ENCODE measurements at regions not wholly inside any gene's neighbourhood (a gene's known extent, or its start where the extent isn't known, plus 50 kb on each side); places are given as distances from the start of the nearest gene placed in this dataset.

DNA sequence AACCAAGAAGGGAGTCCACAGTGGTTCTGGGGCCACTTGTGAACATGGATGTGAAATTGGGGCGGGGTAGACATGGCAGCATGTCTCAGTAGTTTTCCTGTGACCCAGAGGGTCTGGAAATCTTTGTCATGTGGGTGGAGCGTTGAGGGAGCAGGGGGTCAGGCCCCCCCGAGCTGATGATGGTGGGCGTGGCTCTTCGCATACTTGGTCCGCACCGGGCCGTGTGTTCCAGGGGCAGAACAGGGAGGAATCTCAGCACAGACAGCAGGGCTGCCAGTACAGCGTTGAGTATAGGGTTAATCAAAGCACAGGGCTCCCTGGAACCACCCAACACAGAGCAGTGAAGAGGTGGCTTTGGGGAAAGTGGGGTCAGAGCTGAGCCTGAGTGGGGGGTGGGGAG is 267.5 kb downstream of the SEC14L1 start:
- DNase-seq (ENCODE audit: low spot score), result no peak
- in situ Hi-C loops (cut with MboI; ENCODE audit: low sequenced_read_pairs, unreplicated experiment), result no loop called here
- TF ChIP-seq, protein P1, sequence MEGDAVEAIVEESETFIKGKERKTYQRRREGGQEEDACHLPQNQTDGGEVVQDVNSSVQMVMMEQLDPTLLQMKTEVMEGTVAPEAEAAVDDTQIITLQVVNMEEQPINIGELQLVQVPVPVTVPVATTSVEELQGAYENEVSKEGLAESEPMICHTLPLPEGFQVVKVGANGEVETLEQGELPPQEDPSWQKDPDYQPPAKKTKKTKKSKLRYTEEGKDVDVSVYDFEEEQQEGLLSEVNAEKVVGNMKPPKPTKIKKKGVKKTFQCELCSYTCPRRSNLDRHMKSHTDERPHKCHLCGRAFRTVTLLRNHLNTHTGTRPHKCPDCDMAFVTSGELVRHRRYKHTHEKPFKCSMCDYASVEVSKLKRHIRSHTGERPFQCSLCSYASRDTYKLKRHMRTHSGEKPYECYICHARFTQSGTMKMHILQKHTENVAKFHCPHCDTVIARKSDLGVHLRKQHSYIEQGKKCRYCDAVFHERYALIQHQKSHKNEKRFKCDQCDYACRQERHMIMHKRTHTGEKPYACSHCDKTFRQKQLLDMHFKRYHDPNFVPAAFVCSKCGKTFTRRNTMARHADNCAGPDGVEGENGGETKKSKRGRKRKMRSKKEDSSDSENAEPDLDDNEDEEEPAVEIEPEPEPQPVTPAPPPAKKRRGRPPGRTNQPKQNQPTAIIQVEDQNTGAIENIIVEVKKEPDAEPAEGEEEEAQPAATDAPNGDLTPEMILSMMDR (IDR thresholded peaks at IDR 0.05; ENCODE audit: borderline replicate concordance, control extremely low read depth, extremely low read depth, insufficient read depth, missing control alignments), result no peak

DNA sequence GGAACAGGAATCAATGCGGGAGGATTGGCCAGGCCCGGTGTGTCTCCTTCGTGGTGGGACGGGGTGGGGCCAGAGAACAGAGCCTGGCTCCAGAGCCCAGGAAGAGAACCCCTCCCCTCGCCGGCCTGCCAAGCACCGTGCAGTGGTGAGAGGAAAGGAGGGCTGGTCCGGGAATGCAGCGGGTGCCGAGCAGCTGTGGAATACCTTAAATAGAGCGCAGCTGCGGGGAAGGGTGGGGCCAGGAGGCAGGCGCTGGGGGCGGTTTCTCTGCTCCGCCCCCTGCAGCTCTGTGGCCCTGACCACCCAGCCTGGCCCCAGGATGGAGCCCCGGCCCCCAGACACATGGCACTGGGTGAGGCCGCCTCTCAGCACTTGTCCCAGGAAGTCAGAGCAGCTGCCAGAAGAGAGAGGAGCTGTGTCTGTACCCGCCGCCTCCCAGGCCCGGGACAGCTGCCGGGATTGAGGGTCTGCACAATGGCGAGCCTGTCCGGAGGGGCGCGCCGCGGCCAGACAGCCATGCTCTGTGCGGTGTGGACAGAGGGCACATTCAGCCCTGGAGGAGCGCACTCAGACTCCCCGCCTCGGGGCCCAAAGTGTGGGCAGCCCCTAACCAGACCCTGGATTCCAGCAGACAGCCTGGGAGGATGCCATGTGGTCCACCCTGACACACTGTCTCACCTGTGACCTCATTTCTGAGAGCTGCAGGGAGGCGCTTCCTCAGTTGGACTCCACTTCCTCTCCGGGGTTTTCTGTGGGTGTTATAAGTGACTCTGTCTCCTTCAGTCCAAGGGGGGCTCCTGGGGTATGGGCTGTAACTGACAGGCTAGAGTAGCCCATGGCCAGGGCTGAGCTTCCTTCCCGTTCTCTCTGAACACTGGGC is 268.8 kb downstream of the SEC14L1 start:
- DNase-seq (ENCODE audit: low spot score), result no peak
- in situ Hi-C loops (cut with MboI; ENCODE audit: low sequenced_read_pairs, unreplicated experiment), result no loop called here
- TF ChIP-seq, protein P1 (IDR thresholded peaks at IDR 0.05; ENCODE audit: borderline replicate concordance, control extremely low read depth, extremely low read depth, insufficient read depth, missing control alignments), result no peak

DNA sequence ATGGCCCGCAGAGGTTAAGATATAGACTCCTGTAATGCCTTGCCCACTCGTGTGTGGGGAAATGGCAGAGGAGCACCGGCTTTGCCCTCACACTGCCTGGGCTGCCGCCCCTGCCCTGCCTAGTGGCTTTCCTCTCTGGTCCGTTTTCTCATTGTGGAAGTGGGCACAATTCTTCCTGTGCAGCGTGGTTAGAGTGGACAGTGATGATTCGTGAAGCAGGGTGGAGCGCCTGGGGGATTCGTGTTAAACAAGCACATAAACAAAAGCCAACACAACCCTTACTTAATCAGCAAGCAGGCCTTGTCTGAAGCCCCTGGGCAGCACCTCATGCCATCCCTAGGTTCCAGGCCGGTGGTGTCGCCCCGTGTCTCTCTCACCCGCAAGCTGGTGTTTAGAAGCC is 269.7 kb downstream of the SEC14L1 start:
- TF ChIP-seq, protein P1 (IDR thresholded peaks at IDR 0.05; ENCODE audit: borderline replicate concordance, control extremely low read depth, extremely low read depth, insufficient read depth, missing control alignments), result no peak
- no peak for DNase-seq (ENCODE audit: low spot score)
- in situ Hi-C loops (cut with MboI; ENCODE audit: low sequenced_read_pairs, unreplicated experiment), result no loop called here

DNA sequence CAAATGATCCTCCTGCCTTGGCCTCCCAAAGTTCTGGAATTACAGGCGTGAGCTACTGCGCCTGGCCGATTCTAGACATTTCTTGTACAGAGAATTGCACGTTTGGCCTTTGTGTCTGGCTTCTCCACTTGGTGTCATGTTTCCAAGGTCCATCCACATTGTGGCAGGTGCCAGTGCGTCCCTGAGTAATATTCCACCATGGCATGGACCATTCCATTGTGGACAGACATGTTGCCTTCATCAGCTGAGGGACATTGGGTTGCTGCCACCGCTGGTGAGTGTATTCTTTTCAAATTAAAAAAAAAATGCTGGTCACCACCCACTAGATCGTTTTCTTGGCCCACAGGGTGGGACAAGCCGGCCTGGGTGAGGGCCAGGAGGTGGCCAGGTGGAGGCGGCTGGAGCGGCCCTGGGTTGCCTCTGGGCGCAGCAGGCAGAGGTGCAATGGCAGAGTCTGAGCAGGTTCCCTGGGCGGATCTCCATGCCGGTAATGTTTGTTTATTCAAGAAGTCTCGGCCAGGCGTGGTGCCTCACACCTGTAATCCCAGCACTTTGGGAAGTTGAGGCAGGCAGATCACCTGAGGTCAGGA is 274.1 kb downstream of the SEC14L1 start:
- in situ Hi-C loops (cut with MboI; ENCODE audit: low sequenced_read_pairs, unreplicated experiment), result no loop called here
- TF ChIP-seq, protein P1 (IDR thresholded peaks at IDR 0.05; ENCODE audit: borderline replicate concordance, control extremely low read depth, extremely low read depth, insufficient read depth, missing control alignments), result no peak
- no peak for DNase-seq (ENCODE audit: low spot score)

DNA sequence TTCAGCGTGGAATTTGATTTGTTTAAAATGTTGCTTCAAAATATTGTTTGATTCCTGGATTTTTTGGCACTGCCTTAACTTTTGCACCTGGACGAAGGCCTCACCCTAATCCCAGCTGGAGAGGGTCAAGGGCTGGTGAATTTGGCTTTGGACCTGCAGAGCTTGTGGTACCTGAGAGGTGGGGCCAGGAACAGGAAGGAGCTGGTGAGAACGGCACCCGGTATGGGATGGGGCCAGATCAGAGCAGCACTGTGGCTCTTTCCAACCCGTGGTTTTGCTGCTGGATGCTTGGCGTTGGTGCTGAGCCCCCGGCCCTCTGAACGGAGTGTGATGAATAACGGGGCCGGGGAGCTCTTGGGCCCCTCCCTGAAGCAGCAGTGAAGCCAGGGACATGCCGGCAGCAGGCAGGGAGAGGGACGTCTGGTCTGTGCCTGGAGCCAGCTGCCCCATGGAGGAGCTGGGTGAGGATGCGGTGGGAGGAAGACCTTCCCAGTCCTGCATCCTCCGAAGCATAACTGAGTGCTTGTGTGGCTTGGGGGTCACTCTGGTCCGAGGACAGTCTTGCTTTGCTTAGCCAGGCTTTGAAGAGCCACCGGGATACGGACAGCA is 275.4 kb downstream of the SEC14L1 start:
- TF ChIP-seq, protein P1 (IDR thresholded peaks at IDR 0.05; ENCODE audit: borderline replicate concordance, control extremely low read depth, extremely low read depth, insufficient read depth, missing control alignments), result no peak
- no peak for DNase-seq (ENCODE audit: low spot score)
- in situ Hi-C loops (cut with MboI; ENCODE audit: low sequenced_read_pairs, unreplicated experiment), result no loop called here

DNA sequence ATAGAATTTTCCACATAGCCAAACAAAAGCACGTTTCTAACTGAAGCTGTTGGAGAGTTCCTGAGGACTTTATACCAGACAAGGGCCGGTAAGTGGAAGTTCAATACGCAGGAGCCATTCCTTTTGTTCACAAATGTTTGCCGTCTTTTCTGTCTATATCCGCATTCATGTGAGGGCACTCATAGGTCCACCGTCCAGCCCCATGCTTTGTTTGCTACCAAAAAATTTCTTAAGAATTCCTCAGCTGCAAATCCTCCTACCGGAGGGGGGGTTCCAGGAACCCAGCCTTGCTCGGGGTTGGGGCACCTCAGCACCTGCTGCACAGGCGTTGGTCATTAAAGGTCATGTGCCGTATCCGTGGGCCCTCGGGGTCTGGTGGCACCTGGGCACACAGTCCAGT is 276.8 kb downstream of the SEC14L1 start:
- no peak for DNase-seq (ENCODE audit: low spot score)
- in situ Hi-C loops (cut with MboI; ENCODE audit: low sequenced_read_pairs, unreplicated experiment), result no loop called here
- TF ChIP-seq, protein P1 (IDR thresholded peaks at IDR 0.05; ENCODE audit: borderline replicate concordance, control extremely low read depth, extremely low read depth, insufficient read depth, missing control alignments), result no peak
